Jurkat, Clone E6-1 (cell line): ENCODE measurements at regions not wholly inside any gene's neighbourhood (a gene's known extent, or its start where the extent isn't known, plus 50 kb on each side); places are given as distances from the start of the nearest gene placed in this dataset.
"Not testable (repeated sequence)": the region's sequence is repeated elsewhere in the genome, so short reads cannot be mapped to it uniquely, and the experiment has no call there.

Source experiments
- DNase-seq: peaks from one replicate; pipeline ENCODE4 v3.0.0-alpha.2; 2011; ENCODE audit warnings: low read depth, low spot score
- H3K4me3 ChIP-seq: 2 replicates; pipeline ENCODE4 v1.5.1; 2011; ENCODE audit warnings: mild to moderate bottlenecking, low read length, control low read depth, moderate library complexity

DNA sequence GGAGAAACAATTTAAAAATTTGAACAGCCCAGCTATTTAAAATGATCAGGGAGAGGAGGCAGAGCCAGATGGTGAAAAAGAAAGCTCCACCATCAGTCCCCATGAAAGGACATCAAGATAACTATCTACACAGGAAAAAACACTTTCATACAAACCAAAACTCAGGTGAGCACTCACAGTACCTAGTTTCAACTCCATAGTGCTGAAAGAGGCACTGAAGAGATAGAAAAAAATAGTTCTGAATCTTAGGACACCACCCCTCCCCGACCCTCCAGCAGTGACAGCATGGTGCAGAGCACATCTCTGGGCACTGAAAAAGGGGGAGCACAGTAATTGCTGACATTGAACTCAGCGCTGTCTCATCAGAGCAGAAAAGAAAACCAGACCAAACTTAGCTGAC lies 732.9 kb downstream of the CETN3 start:
- H3K4me3 ChIP-seq: no peak overlapping the region
- DNase-seq: no peak

DNA sequence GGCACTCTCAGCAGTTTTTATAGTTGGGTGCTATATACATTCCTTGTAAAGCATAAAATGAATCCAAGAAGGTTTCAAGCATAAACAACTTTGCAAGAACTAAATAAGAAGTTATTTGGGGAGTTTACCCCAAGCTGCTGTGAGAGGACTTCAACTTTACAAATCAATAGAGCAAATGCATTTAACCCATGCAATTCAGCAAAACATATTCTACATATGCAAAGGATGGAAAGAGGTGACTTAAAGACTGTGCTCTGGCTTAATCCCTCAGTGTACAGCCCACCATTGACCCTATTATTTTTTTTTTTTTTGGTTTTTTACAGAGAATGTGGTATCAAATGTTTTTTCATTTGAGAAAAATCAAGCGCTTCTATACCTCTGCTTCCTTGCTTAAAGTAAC lies 736.5 kb downstream of the CETN3 start:
- no peak overlapping the region for H3K4me3 ChIP-seq
- DNase-seq: no peak

DNA sequence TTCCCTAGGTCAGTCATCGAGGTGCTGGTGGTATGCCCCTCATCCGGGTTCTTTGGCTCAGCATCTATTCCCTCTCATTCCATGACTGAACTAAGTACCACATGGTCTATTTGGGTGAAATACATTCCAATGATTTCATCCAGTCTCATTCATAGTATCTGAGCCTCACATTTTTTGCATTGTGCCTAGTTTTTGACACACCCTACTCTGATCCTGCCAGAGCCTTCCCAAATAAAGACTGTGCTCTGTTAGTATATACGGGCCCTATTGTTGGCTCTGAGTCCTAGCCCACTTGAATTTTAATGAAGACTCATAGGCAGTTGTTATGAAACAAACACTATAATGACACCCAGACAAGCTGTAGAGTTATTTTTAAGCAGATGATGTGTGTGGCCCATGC lies 740.7 kb downstream of the CETN3 start:
- no peak for DNase-seq
- no peak overlapping the region for H3K4me3 ChIP-seq

DNA sequence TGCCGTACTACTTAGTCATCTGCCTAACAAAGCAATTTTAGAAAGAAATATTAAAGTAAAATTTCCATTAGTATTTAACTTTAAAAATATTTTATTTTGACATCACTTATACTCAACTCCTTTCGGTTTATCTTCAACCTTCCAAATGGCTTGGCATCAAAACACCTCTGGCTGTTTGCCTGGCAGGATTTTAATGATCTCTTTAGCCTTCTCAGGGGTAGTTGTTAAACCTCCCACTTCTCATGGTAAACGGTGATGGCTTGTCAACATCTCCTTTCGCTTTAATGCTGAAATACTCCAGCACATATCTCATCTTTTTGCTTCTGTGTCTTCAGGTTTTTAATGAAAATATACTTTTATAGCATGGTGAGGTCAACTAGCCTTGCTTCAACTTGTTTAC lies 747.1 kb downstream of the CETN3 start:
- DNase-seq: no peak

DNA sequence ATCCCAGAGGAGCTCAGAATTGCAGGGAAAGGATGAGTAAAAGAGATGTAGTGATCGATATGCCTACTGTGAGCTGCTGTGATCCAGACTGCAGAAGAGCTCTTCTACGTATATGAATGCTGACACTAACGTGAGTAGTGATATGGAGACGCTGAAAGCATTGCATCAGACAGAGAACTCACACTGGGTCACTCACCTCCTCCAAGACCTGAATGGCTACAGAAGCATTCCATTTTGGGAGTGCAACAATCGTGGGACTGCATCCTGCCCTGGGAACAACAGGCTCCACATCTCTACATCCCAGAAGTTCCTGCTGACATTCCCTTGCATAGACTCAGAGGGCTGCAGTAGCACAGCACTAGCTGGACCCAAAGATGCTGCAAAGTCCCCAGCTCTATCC lies 755.9 kb upstream of the MEF2C start:
- no peak for DNase-seq
- H3K4me3 ChIP-seq: no peak overlapping the region

More for the DNA sequence above, 747.1 kb downstream of the CETN3 start:
- H3K4me3 ChIP-seq: no peak overlapping the region

DNA sequence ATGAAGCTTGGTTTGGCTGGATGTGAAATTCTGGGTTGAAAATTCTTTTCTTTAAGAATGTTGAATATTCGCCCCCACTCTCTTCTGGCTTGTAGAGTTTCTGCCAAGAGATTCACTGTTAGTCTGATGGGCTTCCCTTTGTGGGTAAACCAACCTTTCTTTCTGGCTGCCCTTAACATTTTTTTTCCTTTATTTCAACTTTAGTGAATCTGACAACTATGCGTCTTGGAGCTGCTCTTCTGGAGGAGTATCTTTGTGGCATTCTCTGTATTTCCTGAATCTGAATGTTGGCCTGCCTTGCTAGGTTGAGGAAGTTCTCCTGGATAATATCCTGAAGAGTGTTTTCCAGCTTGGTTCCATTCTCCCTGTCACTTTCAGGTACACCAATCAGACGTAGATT lies 751.2 kb upstream of the MEF2C start:
- DNase-seq, H3K4me3 ChIP-seq: not testable (repeated sequence)

DNA sequence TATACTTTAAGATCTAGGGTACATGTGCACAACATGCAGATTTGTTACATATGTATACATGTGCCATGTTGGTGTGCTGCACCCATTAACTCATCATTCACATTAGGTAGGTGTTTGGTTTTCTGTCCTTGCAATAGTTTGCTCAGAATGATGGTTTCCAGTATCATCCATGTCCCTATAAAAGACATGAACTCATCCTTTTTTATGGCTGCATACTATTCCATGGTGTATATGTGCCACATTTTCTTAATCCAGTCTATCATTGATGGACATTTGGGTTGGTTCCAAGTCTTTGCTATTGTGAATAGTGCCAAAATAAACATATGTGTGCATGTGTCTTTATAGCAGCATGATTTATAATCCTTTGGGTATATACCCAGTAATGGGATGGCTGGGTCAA lies 747.1 kb upstream of the MEF2C start:
- DNase-seq: not testable (repeated sequence)

DNA sequence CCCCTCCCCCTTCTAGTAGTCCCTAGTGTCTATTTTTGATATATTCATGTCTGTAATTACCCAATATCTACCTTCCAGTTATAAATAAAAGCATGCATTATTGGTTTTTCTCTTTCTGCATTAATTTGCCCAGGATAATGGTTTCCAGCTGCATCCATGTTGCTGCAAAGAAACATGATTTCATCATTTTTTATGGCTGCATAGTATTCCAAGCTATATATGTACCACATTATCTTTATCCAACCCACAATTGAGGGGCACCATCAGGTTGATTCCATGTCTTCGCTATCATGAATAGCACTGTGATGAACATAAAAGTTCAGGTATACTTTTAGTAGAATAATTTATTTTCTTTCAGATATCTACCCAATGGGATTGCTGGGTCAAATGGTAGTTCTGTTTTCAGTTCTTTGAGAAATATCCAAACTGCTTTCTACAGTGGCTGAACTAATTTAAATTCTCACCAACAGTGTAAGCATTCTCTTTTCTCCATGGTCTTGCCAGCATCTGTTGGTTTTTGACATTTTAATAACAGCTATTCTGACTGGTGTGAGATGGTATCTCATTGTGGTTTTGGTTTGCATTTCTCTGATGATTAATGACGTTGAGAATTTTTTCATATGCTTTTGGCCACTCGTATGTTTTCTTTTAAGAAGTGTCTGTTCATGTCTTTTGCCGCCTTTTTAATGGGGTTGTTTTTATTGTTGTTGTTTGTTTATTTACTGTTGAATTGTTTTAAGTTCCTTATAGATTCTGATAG lies 746.1 kb upstream of the MEF2C start:
- DNase-seq: no peak
- no peak overlapping the region for H3K4me3 ChIP-seq

More for the DNA sequence above, 747.1 kb upstream of the MEF2C start:
- not testable (repeated sequence) for H3K4me3 ChIP-seq

DNA sequence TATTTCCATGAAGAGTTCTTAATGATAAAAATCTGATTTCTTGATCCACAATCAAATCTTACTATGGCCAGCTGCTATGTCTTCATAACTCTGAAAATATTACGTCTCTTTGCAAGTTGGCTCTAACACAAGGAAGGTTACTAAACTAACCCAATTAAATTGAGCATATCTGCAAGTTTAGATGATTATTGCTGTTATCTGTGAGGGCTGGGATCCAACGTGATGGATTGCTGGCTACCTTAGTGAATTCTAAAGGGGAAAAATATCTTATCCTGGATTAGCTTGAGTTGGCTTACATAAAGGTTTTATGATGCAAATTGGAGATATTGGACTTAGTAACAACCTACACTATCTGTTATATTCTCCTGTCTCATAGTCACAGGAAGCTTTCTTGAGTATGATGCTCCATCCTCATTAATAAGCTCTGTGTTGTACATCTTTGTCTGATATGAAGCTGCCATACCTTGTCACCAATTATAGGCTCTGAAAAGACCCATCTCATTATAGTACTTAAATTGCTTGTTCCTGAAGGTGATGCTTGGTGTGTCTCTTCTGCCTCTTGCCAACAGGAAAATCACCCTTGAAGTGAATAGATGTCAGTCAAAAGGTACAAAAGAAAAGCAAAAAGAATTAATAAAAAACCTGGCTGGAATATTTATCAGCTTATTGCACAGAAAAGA lies 733.0 kb upstream of the MEF2C start:
- no peak for DNase-seq
- H3K4me3 ChIP-seq: no peak overlapping the region

DNA sequence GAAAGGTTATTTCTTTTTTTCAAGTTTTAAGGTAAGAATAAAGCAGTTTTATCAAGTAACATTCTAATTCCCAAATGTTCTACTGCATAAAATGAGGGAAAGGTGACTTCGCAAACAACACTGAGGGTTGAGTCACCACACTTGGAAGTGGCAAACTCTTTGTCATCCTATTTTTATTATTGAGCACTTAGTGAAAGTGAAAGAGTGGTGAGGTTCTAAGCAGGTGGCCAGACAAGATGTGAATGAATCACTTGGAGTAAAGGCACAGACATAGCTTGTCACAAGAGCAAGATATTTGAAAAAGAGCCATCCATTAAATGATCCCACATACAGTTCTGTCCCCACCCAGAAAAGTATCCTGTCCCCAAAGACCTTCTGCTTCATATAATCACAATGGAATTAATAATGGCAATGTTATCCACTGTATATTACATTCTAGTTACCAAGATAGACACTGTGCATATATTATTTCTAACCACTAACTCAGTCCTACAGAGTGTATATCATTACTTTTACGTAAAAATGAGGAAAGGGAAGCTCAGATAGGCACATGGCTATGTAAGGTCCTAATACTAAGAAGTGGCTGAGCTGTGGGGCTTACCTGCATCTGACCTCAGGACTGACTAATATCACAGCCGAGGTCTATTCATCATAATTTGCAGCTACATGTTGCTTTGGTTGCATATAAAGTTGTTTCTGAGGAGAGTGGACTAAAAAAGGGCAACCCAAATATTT lies 730.4 kb upstream of the MEF2C start:
- no peak for DNase-seq

DNA sequence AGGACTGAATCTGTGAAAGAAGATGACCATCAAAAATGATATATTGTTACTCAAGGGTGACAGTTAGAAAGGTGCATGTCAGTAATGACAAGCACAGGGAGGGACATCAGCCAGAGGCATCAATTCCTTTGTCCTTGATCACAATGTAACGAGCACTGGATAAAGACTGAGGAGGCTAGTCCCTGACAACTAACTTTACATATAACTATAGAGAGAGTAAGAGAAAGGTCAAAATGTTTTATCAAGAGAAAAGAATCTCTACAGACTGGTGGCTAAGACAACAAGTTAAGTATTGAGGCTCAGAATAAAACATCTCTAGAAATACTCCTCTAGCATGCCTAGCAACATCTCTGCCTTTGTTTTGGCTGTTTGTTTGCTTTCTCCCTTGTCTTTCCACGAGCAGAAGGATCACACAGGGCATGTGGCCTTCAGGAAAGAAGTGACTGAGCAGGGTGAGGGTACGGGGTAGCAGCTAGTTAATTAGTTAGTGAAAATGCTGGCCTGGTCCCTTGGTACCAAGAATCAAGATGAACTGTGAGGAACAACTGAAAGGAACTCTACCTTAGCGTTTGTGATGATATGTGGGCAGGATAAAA lies 724.1 kb upstream of the MEF2C start:
- DNase-seq: no peak
- no peak overlapping the region for H3K4me3 ChIP-seq

More for the DNA sequence above, 730.4 kb upstream of the MEF2C start:
- H3K4me3 ChIP-seq: no peak overlapping the region

DNA sequence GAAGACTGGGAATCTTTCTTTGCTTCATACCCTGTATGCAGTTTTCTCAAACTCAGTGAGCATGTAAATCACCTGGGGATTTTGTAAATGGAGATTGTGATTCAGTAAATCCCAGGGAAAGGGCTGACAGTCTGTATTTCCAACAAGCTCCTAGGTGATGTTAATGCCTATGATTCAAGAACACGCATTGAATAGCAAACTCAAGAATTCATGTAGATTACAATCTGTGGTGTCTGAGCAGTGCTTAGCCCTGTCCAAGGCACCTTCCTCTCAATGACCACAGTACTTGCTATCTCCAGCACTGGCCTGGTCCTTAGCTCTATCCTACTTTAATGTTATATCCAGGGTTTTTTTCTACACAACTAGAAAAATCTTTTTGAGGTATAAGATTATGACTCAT lies 721.4 kb upstream of the MEF2C start:
- no peak overlapping the region for H3K4me3 ChIP-seq
- DNase-seq: no peak

DNA sequence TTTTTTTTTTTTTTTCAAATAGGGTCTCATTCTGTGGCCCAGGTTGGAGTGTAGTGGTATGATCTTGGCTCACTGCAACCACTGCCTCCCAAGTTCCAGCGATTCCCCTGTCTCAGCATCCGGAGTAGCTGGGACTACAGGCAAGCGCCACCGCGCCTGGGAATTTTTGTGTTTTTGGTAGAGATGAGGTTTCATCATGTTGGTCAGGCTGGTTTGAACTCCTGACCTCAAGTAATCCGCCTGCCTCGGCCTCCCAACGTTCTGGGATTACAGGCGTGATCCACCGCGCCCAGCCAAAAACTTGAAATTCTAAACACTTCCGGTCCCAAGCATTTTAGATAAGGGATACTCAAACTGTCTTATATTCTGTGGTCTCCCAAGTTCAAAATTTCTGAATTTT lies 718.9 kb upstream of the MEF2C start:
- H3K4me3 ChIP-seq: no peak overlapping the region
- DNase-seq: no peak

DNA sequence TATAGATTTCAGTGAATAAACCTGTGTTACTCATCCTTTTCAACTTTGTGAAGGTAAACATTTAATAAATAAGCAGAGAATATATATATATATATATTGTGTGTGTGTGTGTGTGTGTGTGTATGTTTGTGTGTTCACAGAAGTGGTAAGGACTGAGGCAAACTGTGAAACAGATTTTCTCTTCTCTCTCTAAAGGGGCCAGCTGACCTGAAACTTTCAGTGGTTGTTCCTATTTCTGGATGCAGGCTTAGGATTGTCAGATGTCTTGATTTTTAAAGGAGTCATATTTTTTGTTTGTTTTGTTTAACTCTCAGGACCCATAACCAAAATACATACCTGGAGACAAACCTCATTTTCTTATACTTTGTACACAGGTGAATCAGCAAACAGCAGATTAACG lies 714.9 kb upstream of the MEF2C start:
- DNase-seq: no peak

DNA sequence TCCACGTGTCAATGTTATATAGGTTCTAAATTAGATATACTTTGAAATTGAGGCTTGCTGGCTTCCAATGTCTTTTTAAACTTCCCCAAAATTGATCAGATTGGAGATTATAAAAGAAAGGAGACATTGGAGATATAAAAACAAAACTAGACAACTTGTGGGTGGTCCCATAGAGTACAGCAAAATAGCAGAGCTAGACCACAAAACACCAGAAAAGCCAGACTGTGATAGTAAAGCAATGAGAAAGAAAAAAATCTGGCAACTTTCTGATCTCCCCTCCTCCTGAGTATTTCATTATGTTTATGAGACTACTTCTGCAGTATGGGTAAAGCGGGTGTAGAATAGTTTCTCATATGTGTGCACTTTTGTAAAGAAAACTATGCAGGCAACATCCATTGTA lies 713.8 kb upstream of the MEF2C start:
- no peak for DNase-seq
- H3K4me3 ChIP-seq: no peak overlapping the region

More for the DNA sequence above, 714.9 kb upstream of the MEF2C start:
- H3K4me3 ChIP-seq: no peak overlapping the region

DNA sequence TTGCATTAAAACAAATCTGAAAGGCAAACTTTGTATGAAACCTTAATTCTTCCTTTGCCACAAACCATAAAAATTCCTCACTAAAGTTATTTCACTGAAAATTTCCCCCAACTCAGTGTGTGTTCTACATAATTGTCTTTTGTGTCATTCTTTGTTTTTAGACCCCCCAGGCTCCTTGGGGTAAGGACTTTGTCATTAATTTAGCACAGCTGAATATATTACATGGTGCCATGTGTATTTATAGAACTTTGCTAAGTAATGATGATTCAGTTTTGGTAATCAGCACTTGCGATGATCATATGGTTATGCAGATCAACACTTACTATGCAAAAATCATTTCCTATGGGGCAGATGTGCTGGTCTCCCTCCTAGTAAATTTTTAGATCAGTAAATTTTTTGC lies 712.1 kb upstream of the MEF2C start:
- H3K4me3 ChIP-seq: no peak overlapping the region
- DNase-seq: no peak

DNA sequence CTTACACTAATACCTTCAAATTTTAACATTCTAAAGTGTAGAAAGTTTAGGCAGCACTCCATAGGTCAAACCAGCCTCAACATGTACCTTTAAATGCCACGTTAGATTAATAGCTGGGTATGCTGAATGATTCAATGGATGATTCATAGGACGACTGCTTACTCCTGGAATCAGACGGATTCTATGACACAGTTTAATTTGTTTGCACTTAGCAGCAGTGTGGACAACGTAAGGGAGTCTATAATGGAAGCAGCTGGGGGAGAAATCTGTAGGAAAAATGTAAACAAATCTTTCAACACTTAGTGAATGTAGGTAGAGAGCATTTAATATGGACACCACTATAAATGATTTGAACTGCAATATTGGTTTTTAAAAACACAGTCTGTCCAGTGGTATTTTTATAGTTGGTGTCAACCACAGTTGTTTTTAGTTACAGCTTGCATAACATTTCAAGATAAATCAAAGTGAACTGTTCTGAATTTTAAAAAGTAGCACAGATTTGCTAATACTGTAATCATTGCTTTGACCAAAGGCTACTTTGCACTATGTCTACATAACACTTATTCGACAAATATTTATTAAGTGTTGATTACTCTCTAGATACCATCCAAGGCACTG lies 701.5 kb upstream of the MEF2C start:
- no peak overlapping the region for H3K4me3 ChIP-seq
- no peak for DNase-seq

DNA sequence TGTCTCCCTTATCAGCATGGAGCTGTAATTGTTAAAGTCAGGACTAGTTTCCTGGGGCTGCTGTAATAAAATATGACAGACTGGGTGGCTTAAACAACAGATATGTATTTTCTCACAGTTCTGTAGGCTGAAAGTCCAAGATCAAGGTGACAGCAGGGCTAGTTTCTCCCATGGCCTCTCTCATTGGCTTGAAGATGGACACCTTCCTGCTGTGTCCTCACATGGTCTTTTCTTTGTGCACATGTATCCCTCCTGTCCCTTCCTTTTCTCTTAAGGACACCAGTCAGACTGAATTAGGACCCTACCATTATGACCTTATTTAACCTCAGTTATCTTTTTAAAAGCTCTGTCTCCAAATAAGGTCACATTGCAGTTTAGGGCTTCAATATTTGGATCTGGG lies 700.5 kb upstream of the MEF2C start:
- DNase-seq: no peak
- no peak overlapping the region for H3K4me3 ChIP-seq

DNA sequence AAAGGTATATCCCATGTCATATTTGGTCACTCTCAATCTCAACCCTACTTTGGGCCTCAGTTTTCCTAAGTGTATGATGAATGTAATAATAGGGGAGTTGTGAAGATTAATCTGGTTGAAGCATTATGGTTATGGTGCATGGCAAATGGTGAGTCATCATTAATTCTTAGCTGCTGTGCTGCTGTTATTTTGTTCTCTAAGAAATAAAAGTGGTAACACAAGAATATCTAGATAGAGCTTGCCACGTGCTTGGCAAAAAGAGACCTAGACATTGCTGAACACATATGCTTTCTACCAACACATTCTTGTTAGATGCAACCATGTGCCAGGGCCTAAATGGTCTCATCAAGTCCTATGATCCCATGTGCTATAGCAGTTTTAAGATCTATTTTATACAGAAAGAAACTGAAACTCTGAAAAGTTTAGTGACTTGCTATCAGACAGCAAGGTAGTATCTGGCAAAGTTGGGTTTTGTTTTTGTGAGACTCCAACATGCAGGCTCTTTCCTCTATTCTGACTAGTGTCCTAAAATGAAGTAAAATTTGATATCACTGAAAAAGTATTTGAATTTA lies 699.9 kb upstream of the MEF2C start:
- H3K4me3 ChIP-seq: no peak overlapping the region
- DNase-seq: no peak
